ENCODE measurements at regions not wholly inside any gene's neighbourhood (a gene's known extent, or its start where the extent isn't known, plus 50 kb on each side); places are given as distances from the start of the nearest gene placed in this dataset.

GRCh38 chr1:228867951-228868730, 132.9 kb downstream of the RHOU start:
- Histone ChIP-seq H3K27me3 (ENCODE audit: control insufficient read depth in 4 of 4, insufficient read depth in 4 of 4, low read length in 3 of 4) (no peaks in the 10 kb centered on the region), H3K9me3 (ENCODE audit: control insufficient read depth in 4 of 4, low read length in 3 of 4) (no peaks in the 10 kb centered on the region), H3K9ac (ENCODE audit: low read depth in 1 of 2, low read length in 2 of 2) (no peak overlapping the region), H3K4me3 (ENCODE audit: low read depth in 1 of 3, low read length in 3 of 3) (no peak overlapping the region), H3K27ac (ENCODE audit: low read depth in 1 of 2, low read length in 2 of 2) (no peak overlapping the region), H3K4me1 (ENCODE audit: control insufficient read depth in 4 of 4, insufficient read depth in 4 of 4, low read length in 3 of 4) (peaks cover 1 to 22% (median 17%) of the 10 kb centered on the region in 4 donors), H3K36me3 (ENCODE audit: control insufficient read depth in 4 of 4, insufficient read depth in 3 of 4, low read depth in 1 of 4, low read length in 3 of 4) (no peaks in the 10 kb centered on the region)
- no peak for TF ChIP-seq NR2F2 (IDR thresholded peaks at IDR 0.05)
- no peak for TF ChIP-seq HNF4G (IDR thresholded peaks at IDR 0.05)
- no peak for TF ChIP-seq JUND (IDR thresholded peaks at IDR 0.05)
- no peak for TF ChIP-seq YY1 (IDR thresholded peaks at IDR 0.05)
- no peak for TF ChIP-seq REST (IDR thresholded peaks at IDR 0.05)
- WGBS, result 92% methylated on average over 12 of the region's 12 CpGs
- no peak for DNase-seq (ENCODE audit: low spot score)

GRCh38 chr1:228868731-228869024, 133.4 kb downstream of the RHOU start:
- H3K27ac ChIP-seq (ENCODE audit: low read depth in 1 of 2, low read length in 2 of 2), result no peak overlapping the region
- no peaks in the 10 kb centered on the region for H3K9me3 ChIP-seq (ENCODE audit: control insufficient read depth in 4 of 4, low read length in 3 of 4)
- TF ChIP-seq CTCF (IDR thresholded peaks at IDR 0.05; ENCODE audit: low read depth, low read length, missing input control) (no peak), EGR1 (IDR thresholded peaks at IDR 0.05; ENCODE audit: low read depth in 2 of 2) (no peak), RAD21 (IDR thresholded peaks at IDR 0.05) (no peak), FOXA1 (IDR thresholded peaks at IDR 0.05) (no peak), HNF4G (IDR thresholded peaks at IDR 0.05) (no peak), JUND (IDR thresholded peaks at IDR 0.05) (no peak), SP1 (IDR thresholded peaks at IDR 0.05) (no peak), HNF4A (conservative IDR thresholded peaks at IDR 0.05) (no peak), YY1 (IDR thresholded peaks at IDR 0.05) (no peak), TAF1 (conservative IDR thresholded peaks at IDR 0.05) (no peak), ZBTB33 (IDR thresholded peaks at IDR 0.05) (no peak), GABPA (IDR thresholded peaks at IDR 0.05 in 1 of 2, conservative IDR thresholded peaks at IDR 0.05 in 1 of 2) (no peak), ATF3 (IDR thresholded peaks at IDR 0.05) (no peak), RXRA (IDR thresholded peaks at IDR 0.05) (no peak), NR2F2 (IDR thresholded peaks at IDR 0.05) (no peak), REST (IDR thresholded peaks at IDR 0.05) (no peak)
- H3K27me3 ChIP-seq (ENCODE audit: control insufficient read depth in 4 of 4, insufficient read depth in 4 of 4, low read length in 3 of 4), result no peaks in the 10 kb centered on the region
- H3K4me3 ChIP-seq (ENCODE audit: low read depth in 1 of 3, low read length in 3 of 3), result no peak overlapping the region
- WGBS, result 95% methylated on average over 3 of the region's 3 CpGs
- DNase-seq (ENCODE audit: low spot score), result no peak
- no peaks in the 10 kb centered on the region for H3K36me3 ChIP-seq (ENCODE audit: control insufficient read depth in 4 of 4, insufficient read depth in 3 of 4, low read depth in 1 of 4, low read length in 3 of 4)
- no peak overlapping the region for H3K9ac ChIP-seq (ENCODE audit: low read depth in 1 of 2, low read length in 2 of 2)
- peaks cover 1 to 19% (median 16%) of the 10 kb centered on the region in 4 donors for H3K4me1 ChIP-seq (ENCODE audit: control insufficient read depth in 4 of 4, insufficient read depth in 4 of 4, low read length in 3 of 4)

Measured in liver (tissue), 8 donors.